PFSK-1 (cell line): ENCODE measurements at regions not wholly inside any gene's neighbourhood (a gene's known extent, or its start where the extent isn't known, plus 50 kb on each side); places are given as distances from the start of the nearest gene placed in this dataset.

Experiments used
- FOXP2 ChIP-seq: optimal IDR thresholded peaks from 2 replicates; pipeline ENCODE3; 2011; ENCODE audit warnings: borderline replicate concordance, control low read depth, inconsistent platforms; ENCODE audit not compliant: insufficient read depth; ENCODE audit errors: extremely low read length, extremely low read depth
- POLR2AphosphoS5 ChIP-seq: IDR thresholded peaks from 2 replicates; pipeline ENCODE4 v1.6.1; 2012; ENCODE audit warnings: low read depth, mild to moderate bottlenecking, control low read depth, low read length, moderate library complexity
- REST ChIP-seq, 2 experiments: IDR thresholded peaks; 2 replicates each; pipeline versions ENCODE4 v1.6.1 to v1.8.0; 2011 to 2012; ENCODE audit warnings: low read depth in 2 of 2, low read length in 2 of 2, control low read depth in 1 of 2, inconsistent platforms in 1 of 2, mild to moderate bottlenecking in 1 of 2, moderate library complexity in 1 of 2; ENCODE audit not compliant: insufficient read depth in 1 of 2
- SIN3A ChIP-seq: IDR thresholded peaks from 2 replicates; pipeline ENCODE4 v1.6.1; 2012; ENCODE audit warnings: mild to moderate bottlenecking, low read length, moderate library complexity, borderline replicate concordance; ENCODE audit not compliant: insufficient read depth
- TAF1 ChIP-seq: IDR thresholded peaks from 2 replicates; pipeline ENCODE4 v1.6.1; 2012; ENCODE audit warnings: low read length, control low read depth, borderline replicate concordance; ENCODE audit not compliant: insufficient read depth

- TF ChIP-seq SIN3A (no peak), REST (IDR thresholded peaks at IDR 0.05; ENCODE audit: insufficient read depth in 1 of 2, low read depth in 2 of 2, low read length in 2 of 2) (no peak), TAF1 (no peak), FOXP2 (no peak), POLR2AphosphoS5 (no peak)
Measured at GRCh38 chr10:110404413-110404812, 93.3 kb upstream of the DUSP5 start.

GRCh38 chr10:110404825-110405224, 92.9 kb upstream of the DUSP5 start:
- TF ChIP-seq TAF1 (no peak), SIN3A (no peak), FOXP2 (no peak), POLR2AphosphoS5 (no peak), REST (IDR thresholded peaks at IDR 0.05; ENCODE audit: insufficient read depth in 1 of 2, low read depth in 2 of 2, low read length in 2 of 2) (no peak)

- TF ChIP-seq FOXP2 (no peak), TAF1 (no peak), POLR2AphosphoS5 (no peak), SIN3A (no peak), REST (IDR thresholded peaks at IDR 0.05; ENCODE audit: insufficient read depth in 1 of 2, low read depth in 2 of 2, low read length in 2 of 2) (no peak)
Measured at GRCh38 chr10:110405380-110405779, 92.3 kb upstream of the DUSP5 start.

- TF ChIP-seq TAF1 (no peak), POLR2AphosphoS5 (no peak), REST (IDR thresholded peaks at IDR 0.05; ENCODE audit: insufficient read depth in 1 of 2, low read depth in 2 of 2, low read length in 2 of 2) (no peak), FOXP2 (no peak), SIN3A (no peak)
Measured at GRCh38 chr10:110407301-110408170, 90.2 kb upstream of the DUSP5 start.
